ENCODE measurements at regions not wholly inside any gene's neighbourhood (a gene's known extent, or its start where the extent isn't known, plus 50 kb on each side); places are given as distances from the start of the nearest gene placed in this dataset.

- H3K4me1 ChIP-seq = no peaks in the 10 kb centered on the region
- 85 to 90% (median 87%) methylated on average over 3 of the region's 3 CpGs for WGBS, 4 donors
- intact Hi-C loops (cut with DNase I) = no loop called here
- no peak for ATAC-seq
- no peaks in the 10 kb centered on the region for H3K9me3 ChIP-seq
- no peaks in the 10 kb centered on the region for H3K27me3 ChIP-seq
- no peak overlapping the region for H3K27ac ChIP-seq
- H3K4me3 ChIP-seq = no peak overlapping the region
- H3K36me3 ChIP-seq = no peaks in the 10 kb centered on the region
- no peak for DNase-seq
- no peak for TF ChIP-seq POLR2A (IDR thresholded peaks at IDR 0.05)
- TF ChIP-seq CTCF (IDR thresholded peaks at IDR 0.05) = no peak
Measured at GRCh38 chr5:147169901-147170300, 64.9 kb upstream of the STK32A start.

GRCh38 chr5:147170603-147171002, 64.2 kb upstream of the STK32A start:
- no peak for TF ChIP-seq CTCF (IDR thresholded peaks at IDR 0.05)
- TF ChIP-seq POLR2A (IDR thresholded peaks at IDR 0.05) = no peak
- no peaks in the 10 kb centered on the region for H3K36me3 ChIP-seq
- 65 to 72% (median 67%) methylated on average over 4 of the region's 4 CpGs for WGBS, 4 donors
- DNase-seq (no peak), ATAC-seq (no peak)
- H3K4me1 ChIP-seq = no peaks in the 10 kb centered on the region
- H3K9me3 ChIP-seq = no peaks in the 10 kb centered on the region
- intact Hi-C loops (cut with DNase I) = no loop called here
- no peaks in the 10 kb centered on the region for H3K27me3 ChIP-seq
- H3K4me3 ChIP-seq = no peak overlapping the region
- H3K27ac ChIP-seq = no peak overlapping the region

GRCh38 chr5:147174671-147175265, 60.1 kb upstream of the STK32A start:
- Histone ChIP-seq H3K36me3 (no peaks in the 10 kb centered on the region), H3K27ac (no peak overlapping the region), H3K4me1 (no peaks in the 10 kb centered on the region), H3K9me3 (no peaks in the 10 kb centered on the region), H3K4me3 (no peak overlapping the region), H3K27me3 (no peaks in the 10 kb centered on the region)
- ATAC-seq (no peak), DNase-seq (no peak)
- TF ChIP-seq POLR2A (IDR thresholded peaks at IDR 0.05) (no peak), CTCF (IDR thresholded peaks at IDR 0.05) (no peak)
- WGBS, 4 donors = 61 to 94% (median 77%) methylated on average over 2 of the region's 2 CpGs
- intact Hi-C loops (cut with DNase I) = no loop called here

GRCh38 chr5:147175516-147176097, 59.2 kb upstream of the STK32A start:
- no peaks in the 10 kb centered on the region for H3K27me3 ChIP-seq
- no peaks in the 10 kb centered on the region for H3K4me1 ChIP-seq
- no peak for DNase-seq
- no peak overlapping the region for H3K4me3 ChIP-seq
- 55 to 65% (median 63%) methylated on average over 2 of the region's 2 CpGs for WGBS, 4 donors
- no peak overlapping the region for H3K27ac ChIP-seq
- H3K9me3 ChIP-seq = no peaks in the 10 kb centered on the region
- intact Hi-C loops (cut with DNase I) = no loop called here
- no peaks in the 10 kb centered on the region for H3K36me3 ChIP-seq
- no peak for ATAC-seq
- TF ChIP-seq CTCF (IDR thresholded peaks at IDR 0.05) (no peak), POLR2A (IDR thresholded peaks at IDR 0.05) (no peak)
